ENCODE measurements at regions not wholly inside any gene's neighbourhood (a gene's known extent, or its start where the extent isn't known, plus 50 kb on each side); places are given as distances from the start of the nearest gene placed in this dataset.
A peak's percentile ranks its signal among the peaks of the same experiment; 100 is the strongest.

DNA sequence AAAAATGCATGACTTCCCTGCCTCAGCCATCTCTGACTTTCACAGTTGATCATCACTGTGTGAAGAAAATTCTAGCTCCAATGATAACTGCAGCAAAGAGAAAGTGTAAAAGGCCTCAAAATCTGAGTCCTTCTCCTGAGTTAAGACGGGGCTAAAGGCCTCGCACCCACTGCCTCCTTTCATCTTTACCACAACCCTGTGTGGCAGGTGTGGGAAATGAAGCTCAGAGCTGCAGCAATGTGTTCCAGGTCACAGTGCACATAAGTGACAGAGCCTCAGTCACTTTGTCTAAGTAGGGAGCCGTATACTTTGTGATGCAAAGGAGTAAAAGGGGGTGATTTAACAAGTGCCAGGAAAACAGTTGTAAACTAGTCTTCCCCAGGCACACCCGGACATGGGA is 144.7 kb upstream of the TMCC3 start:
- TF ChIP-seq EZH2 (IDR thresholded peaks at IDR 0.05; ENCODE audit: borderline replicate concordance) = no peak
- TF ChIP-seq, protein P1, sequence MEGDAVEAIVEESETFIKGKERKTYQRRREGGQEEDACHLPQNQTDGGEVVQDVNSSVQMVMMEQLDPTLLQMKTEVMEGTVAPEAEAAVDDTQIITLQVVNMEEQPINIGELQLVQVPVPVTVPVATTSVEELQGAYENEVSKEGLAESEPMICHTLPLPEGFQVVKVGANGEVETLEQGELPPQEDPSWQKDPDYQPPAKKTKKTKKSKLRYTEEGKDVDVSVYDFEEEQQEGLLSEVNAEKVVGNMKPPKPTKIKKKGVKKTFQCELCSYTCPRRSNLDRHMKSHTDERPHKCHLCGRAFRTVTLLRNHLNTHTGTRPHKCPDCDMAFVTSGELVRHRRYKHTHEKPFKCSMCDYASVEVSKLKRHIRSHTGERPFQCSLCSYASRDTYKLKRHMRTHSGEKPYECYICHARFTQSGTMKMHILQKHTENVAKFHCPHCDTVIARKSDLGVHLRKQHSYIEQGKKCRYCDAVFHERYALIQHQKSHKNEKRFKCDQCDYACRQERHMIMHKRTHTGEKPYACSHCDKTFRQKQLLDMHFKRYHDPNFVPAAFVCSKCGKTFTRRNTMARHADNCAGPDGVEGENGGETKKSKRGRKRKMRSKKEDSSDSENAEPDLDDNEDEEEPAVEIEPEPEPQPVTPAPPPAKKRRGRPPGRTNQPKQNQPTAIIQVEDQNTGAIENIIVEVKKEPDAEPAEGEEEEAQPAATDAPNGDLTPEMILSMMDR (IDR thresholded peaks at IDR 0.05; ENCODE audit: poor library complexity) = no peak
- Histone ChIP-seq H3K4me3 (no peak overlapping the region), H3K4me1 (ENCODE audit: insufficient read depth) (peaks cover 17% of the 10 kb centered on the region), H3K27ac (no peak overlapping the region), H4K20me1 (ENCODE audit: insufficient read depth, poor library complexity, severe bottlenecking) (no peaks in the 10 kb centered on the region), H3K9me3 (ENCODE audit: low read depth) (no peaks in the 10 kb centered on the region), H3K79me2 (no peaks in the 10 kb centered on the region), H3K9me2 (replicated peaks; ENCODE audit: insufficient read depth) (no peaks in the 10 kb centered on the region), H3K36me3 (replicated peaks; ENCODE audit: insufficient read depth, low read depth) (no peaks in the 10 kb centered on the region), H2AFZ (no peak overlapping the region), H3K27me3 (no peaks in the 10 kb centered on the region), H3K4me2 (no peak overlapping the region)
- WGBS (ENCODE audit: low lambda C conversion rate, missing lambda C conversion rate) = 78% methylated on average over 4 of the region's 4 CpGs
- DNase-seq (ENCODE audit: low spot score) = no peak

GRCh38 chr12:94793191-94793595 is 142.8 kb upstream of the TMCC3 start:
- Histone ChIP-seq H3K27ac (peak overlapping the region; percentile 52), H3K9me2 (replicated peaks; ENCODE audit: insufficient read depth) (no peaks in the 10 kb centered on the region), H3K4me1 (ENCODE audit: insufficient read depth) (peaks cover 17% of the 10 kb centered on the region), H3K79me2 (no peaks in the 10 kb centered on the region), H3K4me2 (peak overlapping the region; percentile 67), H3K36me3 (replicated peaks; ENCODE audit: insufficient read depth, low read depth) (no peaks in the 10 kb centered on the region), H2AFZ (no peak overlapping the region), H3K4me3 (no peak overlapping the region), H3K27me3 (no peaks in the 10 kb centered on the region), H4K20me1 (ENCODE audit: insufficient read depth, poor library complexity, severe bottlenecking) (no peaks in the 10 kb centered on the region), H3K9me3 (ENCODE audit: low read depth) (no peaks in the 10 kb centered on the region)
- TF ChIP-seq, protein P1 (IDR thresholded peaks at IDR 0.05; ENCODE audit: poor library complexity) = no peak
- no peak for TF ChIP-seq EZH2phosphoT487 (IDR thresholded peaks at IDR 0.05; ENCODE audit: low read depth, severe bottlenecking, unreplicated experiment)
- TF ChIP-seq EZH2 (IDR thresholded peaks at IDR 0.05; ENCODE audit: borderline replicate concordance) = no peak
- no peak for DNase-seq (ENCODE audit: low spot score)
- 62% methylated on average over 10 of the region's 10 CpGs for WGBS (ENCODE audit: low lambda C conversion rate, missing lambda C conversion rate)

DNA sequence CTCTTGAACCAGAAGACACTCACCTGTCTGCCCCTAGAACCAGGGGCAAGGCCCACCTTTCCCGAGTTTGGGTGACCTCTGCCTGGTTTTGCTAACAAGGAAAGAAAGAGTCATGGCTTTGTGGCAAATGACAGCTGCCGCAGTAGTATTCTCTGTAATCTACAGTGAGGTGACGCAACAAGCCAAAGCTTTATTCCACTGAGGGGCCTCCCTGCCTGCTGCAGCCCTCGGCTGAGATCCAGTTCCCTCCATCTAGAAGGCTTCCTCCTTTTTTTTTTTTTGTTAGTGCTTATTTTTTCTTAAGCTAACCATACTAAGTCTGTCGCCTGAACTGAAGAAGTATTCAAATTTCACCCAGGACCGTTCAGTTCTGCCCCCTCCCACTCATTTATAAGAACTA is 142.3 kb upstream of the TMCC3 start:
- Histone ChIP-seq H3K9me3 (ENCODE audit: low read depth) (no peaks in the 10 kb centered on the region), H3K27ac (peak overlapping the region; percentile 65), H3K9me2 (replicated peaks; ENCODE audit: insufficient read depth) (no peaks in the 10 kb centered on the region), H3K4me1 (ENCODE audit: insufficient read depth) (peaks cover 17% of the 10 kb centered on the region), H3K27me3 (no peaks in the 10 kb centered on the region), H3K4me3 (no peak overlapping the region), H3K4me2 (peak overlapping the region; percentile 67), H4K20me1 (ENCODE audit: insufficient read depth, poor library complexity, severe bottlenecking) (no peaks in the 10 kb centered on the region), H2AFZ (no peak overlapping the region), H3K36me3 (replicated peaks; ENCODE audit: insufficient read depth, low read depth) (no peaks in the 10 kb centered on the region), H3K79me2 (no peaks in the 10 kb centered on the region)
- WGBS (ENCODE audit: low lambda C conversion rate, missing lambda C conversion rate) = 43% methylated on average over 6 of the region's 6 CpGs
- DNase-seq (ENCODE audit: low spot score) = peak; percentile 48
- TF ChIP-seq, protein P1 (IDR thresholded peaks at IDR 0.05; ENCODE audit: poor library complexity) = no peak
- no peak for TF ChIP-seq EZH2phosphoT487 (IDR thresholded peaks at IDR 0.05; ENCODE audit: low read depth, severe bottlenecking, unreplicated experiment)
- no peak for TF ChIP-seq EZH2 (IDR thresholded peaks at IDR 0.05; ENCODE audit: borderline replicate concordance)

DNA sequence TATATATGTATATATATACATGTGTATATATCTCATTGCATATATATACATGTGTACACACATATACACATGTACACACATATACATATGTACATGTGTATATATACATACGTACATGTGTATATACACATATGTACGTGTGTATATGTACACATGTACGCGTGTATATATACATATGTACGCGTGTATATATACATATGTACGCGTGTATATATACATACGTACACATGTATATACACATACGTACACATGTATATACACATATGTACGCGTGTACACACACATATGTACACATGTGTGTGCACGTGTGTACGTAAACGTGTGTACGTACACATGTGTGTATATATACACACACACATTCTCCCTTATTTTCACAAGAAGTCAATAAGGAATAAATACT is 141.6 kb upstream of the TMCC3 start:
- no peak for DNase-seq (ENCODE audit: low spot score)
- Histone ChIP-seq H3K79me2 (no peaks in the 10 kb centered on the region), H3K4me3 (no peak overlapping the region), H3K4me2 (no peak overlapping the region), H2AFZ (no peak overlapping the region), H4K20me1 (ENCODE audit: insufficient read depth, poor library complexity, severe bottlenecking) (no peaks in the 10 kb centered on the region), H3K9me3 (ENCODE audit: low read depth) (no peaks in the 10 kb centered on the region), H3K4me1 (ENCODE audit: insufficient read depth) (peaks cover 17% of the 10 kb centered on the region), H3K27me3 (no peaks in the 10 kb centered on the region), H3K27ac (no peak overlapping the region), H3K36me3 (replicated peaks; ENCODE audit: insufficient read depth, low read depth) (no peaks in the 10 kb centered on the region), H3K9me2 (replicated peaks; ENCODE audit: insufficient read depth) (no peaks in the 10 kb centered on the region)
- WGBS (ENCODE audit: low lambda C conversion rate, missing lambda C conversion rate) = 88% methylated on average over 16 of the region's 16 CpGs
- TF ChIP-seq, protein P1 (IDR thresholded peaks at IDR 0.05; ENCODE audit: poor library complexity) = no peak
- no peak for TF ChIP-seq EZH2 (IDR thresholded peaks at IDR 0.05; ENCODE audit: borderline replicate concordance)
- no peak for TF ChIP-seq EZH2phosphoT487 (IDR thresholded peaks at IDR 0.05; ENCODE audit: low read depth, severe bottlenecking, unreplicated experiment)

Measured in hepatocyte (in vitro differentiated cells).